Osteoblast (primary cell): ENCODE measurements at regions not wholly inside any gene's neighbourhood (a gene's known extent, or its start where the extent isn't known, plus 50 kb on each side); places are given as distances from the start of the nearest gene placed in this dataset.

Experiments used
- DNase-seq: peaks from one replicate; pipeline ENCODE4 v3.0.0; 2011; ENCODE audit warnings: low spot score, mixed read lengths; ENCODE audit not compliant: insufficient read length; ENCODE audit errors: missing footprints
- H2AFZ ChIP-seq: 2 replicates; pipeline ENCODE4 v1.6.0; 2011; ENCODE audit warnings: mild to moderate bottlenecking, low read length
- H3K27ac ChIP-seq: 2 replicates; pipeline ENCODE4 v1.5.1; 2011; ENCODE audit warnings: mild to moderate bottlenecking, low read depth, low read length, moderate library complexity
- H3K27me3 ChIP-seq: 2 replicates; pipeline ENCODE4 v1.6.0; 2012; ENCODE audit warnings: mild to moderate bottlenecking, control low read depth, inconsistent platforms, low read length, moderate library complexity; ENCODE audit not compliant: insufficient read depth
- H3K36me3 ChIP-seq: 2 replicates; pipeline ENCODE4 v1.5.1; 2011; ENCODE audit warnings: mild to moderate bottlenecking, low read length, control low read depth, moderate library complexity; ENCODE audit not compliant: insufficient read depth
- H3K4me1 ChIP-seq: 2 replicates; pipeline ENCODE4 v1.5.1; 2011; ENCODE audit warnings: mild to moderate bottlenecking, low read length, control low read depth, moderate library complexity; ENCODE audit not compliant: insufficient read depth
- H3K4me2 ChIP-seq: 2 replicates; pipeline ENCODE4 v1.6.0; 2011; ENCODE audit warnings: mild to moderate bottlenecking, low read length; ENCODE audit not compliant: insufficient read depth
- H3K4me3 ChIP-seq: fragments of 200-600 bp; sonication (generic); 3 replicates; pipeline ENCODE4 v1.5.1; 2012; ENCODE audit warnings: mild to moderate bottlenecking, low read length, inconsistent platforms; ENCODE audit not compliant: insufficient read depth
- H3K79me2 ChIP-seq: 2 replicates; pipeline ENCODE4 v1.6.0; 2012; ENCODE audit warnings: mild to moderate bottlenecking, low read length, control low read depth, inconsistent platforms; ENCODE audit not compliant: insufficient read depth
- H3K9me3 ChIP-seq: 2 replicates; pipeline ENCODE4 v1.5.1; 2011; ENCODE audit warnings: low read depth, low read length, control low read depth
- H4K20me1 ChIP-seq: 2 replicates; pipeline ENCODE4 v1.6.0; 2012; ENCODE audit warnings: mild to moderate bottlenecking, low read length, control low read depth; ENCODE audit not compliant: insufficient read depth
- CTCF ChIP-seq: IDR thresholded peaks from 2 replicates; pipeline ENCODE4 v1.5.1; 2011; ENCODE audit warnings: mild to moderate bottlenecking, low read depth, low read length, moderate library complexity; ENCODE audit errors: extremely low read depth

- Histone ChIP-seq H3K4me3 (no peak overlapping the region), H3K27me3 (no peaks in the 10 kb centered on the region), H3K4me2 (no peak overlapping the region), H4K20me1 (no peaks in the 10 kb centered on the region), H2AFZ (no peak overlapping the region), H3K27ac (no peak overlapping the region), H3K79me2 (peaks cover 6% of the 10 kb centered on the region), H3K9me3 (no peaks in the 10 kb centered on the region), H3K36me3 (no peaks in the 10 kb centered on the region), H3K4me1 (peaks cover 10% of the 10 kb centered on the region)
- no peak for TF ChIP-seq CTCF
- DNase-seq: peak; percentile 76
These were observed 51.1 kb upstream of the NHSL1 start for GRCh38 chr6:138550346-138550767.

GRCh38 chr6:138554146-138554545 is 54.9 kb upstream of the NHSL1 start:
- DNase-seq: no peak
- no peak overlapping the region for H3K27ac ChIP-seq

GRCh38 chr6:138555421-138555988 is 56.2 kb upstream of the NHSL1 start:
- H3K79me2 ChIP-seq: peaks cover 7% of the 10 kb centered on the region
- no peak overlapping the region for H3K27ac ChIP-seq
- H3K4me2 ChIP-seq: no peak overlapping the region
- H3K27me3 ChIP-seq: no peaks in the 10 kb centered on the region
- H3K4me3 ChIP-seq: no peak overlapping the region
- H3K9me3 ChIP-seq: no peaks in the 10 kb centered on the region
- H3K36me3 ChIP-seq: no peaks in the 10 kb centered on the region
- no peak for TF ChIP-seq CTCF
- DNase-seq: no peak
- H2AFZ ChIP-seq: no peak overlapping the region
- H4K20me1 ChIP-seq: no peaks in the 10 kb centered on the region
- H3K4me1 ChIP-seq: peaks cover 6% of the 10 kb centered on the region

More at GRCh38 chr6:138554146-138554545, 54.9 kb upstream of the NHSL1 start:
- Histone ChIP-seq H3K4me3 (no peak overlapping the region), H2AFZ (no peak overlapping the region), H3K4me2 (no peak overlapping the region), H3K36me3 (no peaks in the 10 kb centered on the region), H4K20me1 (no peaks in the 10 kb centered on the region), H3K79me2 (peaks cover 7% of the 10 kb centered on the region), H3K4me1 (peaks cover 6% of the 10 kb centered on the region), H3K27me3 (no peaks in the 10 kb centered on the region), H3K9me3 (no peaks in the 10 kb centered on the region)
- no peak for TF ChIP-seq CTCF

DNA sequence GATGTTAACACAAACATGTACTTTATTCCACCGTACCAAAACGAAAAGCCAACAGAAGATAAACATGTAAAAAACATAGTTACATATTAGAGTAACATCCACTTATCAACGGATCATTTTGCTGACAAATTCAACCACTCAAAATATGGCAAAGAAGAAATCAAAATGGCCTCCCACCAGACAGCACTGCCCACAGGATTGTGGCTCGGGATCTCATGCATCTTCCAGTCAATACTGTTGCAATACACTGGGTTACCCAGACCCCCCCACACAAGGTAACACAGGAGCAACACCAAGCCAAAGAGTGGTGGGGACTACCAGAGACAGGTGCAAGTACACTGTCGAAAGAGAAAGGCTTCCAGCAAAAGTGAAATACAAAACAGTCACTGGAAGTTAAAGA is 57.9 kb upstream of the NHSL1 start:
- Histone ChIP-seq H2AFZ (no peak overlapping the region), H4K20me1 (no peaks in the 10 kb centered on the region), H3K27ac (no peak overlapping the region), H3K4me1 (peaks cover 6% of the 10 kb centered on the region), H3K4me3 (no peak overlapping the region), H3K36me3 (no peaks in the 10 kb centered on the region), H3K9me3 (no peaks in the 10 kb centered on the region), H3K27me3 (no peaks in the 10 kb centered on the region), H3K79me2 (peaks cover 14% of the 10 kb centered on the region), H3K4me2 (no peak overlapping the region)
- no peak for DNase-seq
- TF ChIP-seq CTCF: no peak
